GM23338 (cell line): ENCODE measurements at regions not wholly inside any gene's neighbourhood (a gene's known extent, or its start where the extent isn't known, plus 50 kb on each side); places are given as distances from the start of the nearest gene placed in this dataset.
A peak's percentile ranks its signal among the peaks of the same experiment; 100 is the strongest.

Source experiments
- ATAC-seq: fragments of 200-7000 bp; cut with Tn5 transposase; 3 replicates; pipeline ENCODE4 v1.9.1; 2020
- DNase-seq: peaks from one replicate; pipeline ENCODE4 v3.0.0-alpha.2; 2015; ENCODE audit warnings: low spot score
- H2AFZ ChIP-seq: fragments of 200-600 bp; sonication (generic); 2 replicates; pipeline ENCODE4 v1.8.0; 2016; ENCODE audit warnings: antibody characterized with exemption, mild to moderate bottlenecking, moderate library complexity
- H3F3A ChIP-seq: fragments of 200-600 bp; sonication (generic); replicated peaks from 2 replicates; pipeline ENCODE4 v1.8.0; 2017; ENCODE audit warnings: antibody characterized with exemption, mixed run types, low read depth
- H3K27ac ChIP-seq: fragments of 200-600 bp; sonication (generic); 2 replicates; pipeline ENCODE4 v1.6.1; 2016; ENCODE audit warnings: low read depth
- H3K27me3 ChIP-seq: fragments of 200-600 bp; sonication (generic); 2 replicates; pipeline ENCODE4 v1.8.0; 2016; ENCODE audit warnings: mild to moderate bottlenecking, mixed run types, moderate library complexity; ENCODE audit not compliant: insufficient read depth
- H3K36me3 ChIP-seq: fragments of 200-600 bp; sonication (generic); 2 replicates; pipeline ENCODE4 v1.8.0; 2016; ENCODE audit warnings: mild to moderate bottlenecking; ENCODE audit not compliant: insufficient read depth
- H3K4me1 ChIP-seq: fragments of 200-600 bp; sonication (generic); 2 replicates; pipeline ENCODE4 v1.8.0; 2016; ENCODE audit warnings: mild to moderate bottlenecking, moderate library complexity; ENCODE audit not compliant: insufficient read depth
- H3K4me2 ChIP-seq: fragments of 200-600 bp; sonication (generic); 2 replicates; pipeline ENCODE4 v1.7.1; 2017; ENCODE audit warnings: mixed run types
- H3K4me3 ChIP-seq: fragments of 200-600 bp; sonication (generic); 2 replicates; pipeline ENCODE4 v1.6.1; 2016; ENCODE audit warnings: mixed run types
- H3K79me2 ChIP-seq: fragments of 200-600 bp; sonication (generic); replicated peaks from 2 replicates; pipeline ENCODE4 v1.8.0; 2017; ENCODE audit warnings: mild to moderate bottlenecking; ENCODE audit not compliant: insufficient read depth
- H3K9me2 ChIP-seq: fragments of 200-600 bp; sonication (generic); 2 replicates; pipeline ENCODE4 v1.8.0; 2017; ENCODE audit not compliant: insufficient read depth
- H4K20me1 ChIP-seq: fragments of 200-600 bp; sonication (generic); replicated peaks from 2 replicates; pipeline ENCODE4 v1.8.0; 2017; ENCODE audit warnings: mild to moderate bottlenecking; ENCODE audit not compliant: insufficient read depth
- H3K27ac Mint-ChIP-seq: 2 replicates; pipeline ENCODE4 v1.8.0; 2020; ENCODE audit warnings: inconsistent platforms, mild to moderate bottlenecking, moderate library complexity, mixed read lengths
- H3K27me3 Mint-ChIP-seq: 3 replicates; pipeline ENCODE4 v1.8.0; 2022; ENCODE audit warnings: low read depth, mild to moderate bottlenecking, moderate library complexity, mixed read lengths, inconsistent platforms; ENCODE audit not compliant: insufficient read depth, poor library complexity
- H3K36me3 Mint-ChIP-seq: 3 replicates; pipeline ENCODE4 v1.8.0; 2021; ENCODE audit warnings: low read depth, mild to moderate bottlenecking, inconsistent platforms, moderate library complexity, mixed read lengths
- H3K4me1 Mint-ChIP-seq: 3 replicates; pipeline ENCODE4 v1.8.0; 2020; ENCODE audit warnings: mild to moderate bottlenecking, inconsistent platforms, mixed read lengths
- H3K4me3 Mint-ChIP-seq: 3 replicates; pipeline ENCODE4 v1.8.0; 2021; ENCODE audit warnings: moderate library complexity, mild to moderate bottlenecking, inconsistent platforms, mixed read lengths
- H3K9me3 Mint-ChIP-seq: 3 replicates; pipeline ENCODE4 v1.8.0; 2020; ENCODE audit warnings: moderate library complexity, mild to moderate bottlenecking, inconsistent platforms, mixed read lengths
- CREB1 ChIP-seq: fragments of 250-450 bp; sonication (Bioruptor Pico); IDR thresholded peaks from 2 replicates; pipeline ENCODE4 v1.5.0; 2020; ENCODE audit warnings: low read depth, mild to moderate bottlenecking, moderate library complexity
- CTCF ChIP-seq, 2 experiments: fragments of 200-600 bp in 1 of 2; sonication (generic) in 1 of 2; conservative IDR thresholded peaks; 2 replicates each; pipeline versions ENCODE4 v1.5.1 to v1.6.1; 2016 to 2017; ENCODE audit warnings: antibody characterized with exemption in 2 of 2, low read depth in 2 of 2, mild to moderate bottlenecking in 2 of 2, moderate library complexity in 1 of 2
- ETS1 ChIP-seq: IDR thresholded peaks from 2 replicates; pipeline ENCODE4 v1.6.1; 2016; ENCODE audit warnings: antibody characterized with exemption
- EZH2 ChIP-seq: fragments of 200-600 bp; sonication (generic); IDR thresholded peaks from one replicate; pipeline ENCODE4 v1.8.0; 2017; ENCODE audit warnings: antibody characterized with exemption, mild to moderate bottlenecking, low read depth; ENCODE audit not compliant: unreplicated experiment
- EZH2phosphoT487 ChIP-seq: fragments of 200-600 bp; sonication (generic); IDR thresholded peaks from one replicate; pipeline ENCODE4 v1.8.1; 2018; ENCODE audit warnings: antibody characterized with exemption; ENCODE audit not compliant: unreplicated experiment
- JUNB ChIP-seq: IDR thresholded peaks from one replicate; pipeline ENCODE4 v1.6.1; 2016; ENCODE audit warnings: antibody characterized with exemption; ENCODE audit not compliant: unreplicated experiment
- NANOG ChIP-seq: IDR thresholded peaks from 2 replicates; pipeline ENCODE4 v1.6.1; 2016; ENCODE audit warnings: antibody characterized with exemption, borderline replicate concordance
- POLR2AphosphoS5 ChIP-seq: IDR thresholded peaks from 2 replicates; pipeline ENCODE4 v1.6.1; 2016; ENCODE audit warnings: antibody characterized with exemption, low read depth
- STAT1 ChIP-seq: IDR thresholded peaks from one replicate; pipeline ENCODE4 v1.6.1; 2016; ENCODE audit warnings: antibody characterized with exemption; ENCODE audit not compliant: unreplicated experiment
- ZNF114 ChIP-seq: fragments of 250-450 bp; sonication (Bioruptor Pico); IDR thresholded peaks from 2 replicates; pipeline ENCODE4 v1.5.0; 2020; ENCODE audit warnings: mild to moderate bottlenecking, moderate library complexity
- ZNF331 ChIP-seq: fragments of 250-450 bp; sonication (Bioruptor Pico); IDR thresholded peaks from 2 replicates; pipeline ENCODE4 v1.5.0; 2020; ENCODE audit warnings: low read depth, mild to moderate bottlenecking, moderate library complexity
- ZNF462 ChIP-seq: fragments of 250-450 bp; sonication (Bioruptor Pico); IDR thresholded peaks from 2 replicates; pipeline ENCODE4 v1.5.0; 2020; ENCODE audit warnings: mild to moderate bottlenecking, moderate library complexity
- TF ChIP-seq, protein P1 (sequence below): IDR thresholded peaks from one replicate; pipeline ENCODE4 v1.6.1; 2018; ENCODE audit warnings: antibody characterized with exemption; ENCODE audit not compliant: unreplicated experiment

DNA sequence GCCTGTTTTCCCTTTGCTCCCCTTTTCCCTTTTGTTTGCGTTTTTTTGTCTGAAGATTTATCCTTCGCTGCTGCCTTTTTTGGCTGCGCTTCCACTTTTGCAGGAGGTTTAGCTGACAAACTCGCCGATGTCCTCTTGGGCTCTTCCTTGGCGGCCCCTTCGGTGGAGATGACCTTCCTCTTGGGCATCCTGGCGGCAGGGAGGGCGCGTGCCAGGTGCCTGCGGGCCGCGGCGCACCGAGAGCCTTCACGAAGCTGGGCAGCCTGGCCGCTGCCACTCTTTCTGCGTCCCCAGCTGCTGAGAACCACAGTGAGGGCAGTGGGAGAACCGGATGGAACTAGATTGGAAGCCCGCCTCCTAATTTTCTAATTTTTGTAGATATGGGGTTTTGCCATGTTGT is 197.1 kb upstream of the C2CD4B start:
- Mint-ChIP-seq H3K4me3 (no peak overlapping the region), H3K4me1 (no peaks in the 10 kb centered on the region), H3K9me3 (no peaks in the 10 kb centered on the region), H3K27me3 (peaks cover 3% of the 10 kb centered on the region), H3K36me3 (no peaks in the 10 kb centered on the region), H3K27ac (no peak overlapping the region)
- no peak overlapping the region for H3K27ac ChIP-seq
- H3K4me3 ChIP-seq: no peak overlapping the region
- no peak overlapping the region for H3K4me2 ChIP-seq
- ATAC-seq (no peak), DNase-seq (no peak)
- no peak for TF ChIP-seq ZNF114 (CRISPR knock-in tag)
- TF ChIP-seq JUNB: no peak
- TF ChIP-seq CREB1 (CRISPR knock-in tag): no peak
- TF ChIP-seq, protein P1, sequence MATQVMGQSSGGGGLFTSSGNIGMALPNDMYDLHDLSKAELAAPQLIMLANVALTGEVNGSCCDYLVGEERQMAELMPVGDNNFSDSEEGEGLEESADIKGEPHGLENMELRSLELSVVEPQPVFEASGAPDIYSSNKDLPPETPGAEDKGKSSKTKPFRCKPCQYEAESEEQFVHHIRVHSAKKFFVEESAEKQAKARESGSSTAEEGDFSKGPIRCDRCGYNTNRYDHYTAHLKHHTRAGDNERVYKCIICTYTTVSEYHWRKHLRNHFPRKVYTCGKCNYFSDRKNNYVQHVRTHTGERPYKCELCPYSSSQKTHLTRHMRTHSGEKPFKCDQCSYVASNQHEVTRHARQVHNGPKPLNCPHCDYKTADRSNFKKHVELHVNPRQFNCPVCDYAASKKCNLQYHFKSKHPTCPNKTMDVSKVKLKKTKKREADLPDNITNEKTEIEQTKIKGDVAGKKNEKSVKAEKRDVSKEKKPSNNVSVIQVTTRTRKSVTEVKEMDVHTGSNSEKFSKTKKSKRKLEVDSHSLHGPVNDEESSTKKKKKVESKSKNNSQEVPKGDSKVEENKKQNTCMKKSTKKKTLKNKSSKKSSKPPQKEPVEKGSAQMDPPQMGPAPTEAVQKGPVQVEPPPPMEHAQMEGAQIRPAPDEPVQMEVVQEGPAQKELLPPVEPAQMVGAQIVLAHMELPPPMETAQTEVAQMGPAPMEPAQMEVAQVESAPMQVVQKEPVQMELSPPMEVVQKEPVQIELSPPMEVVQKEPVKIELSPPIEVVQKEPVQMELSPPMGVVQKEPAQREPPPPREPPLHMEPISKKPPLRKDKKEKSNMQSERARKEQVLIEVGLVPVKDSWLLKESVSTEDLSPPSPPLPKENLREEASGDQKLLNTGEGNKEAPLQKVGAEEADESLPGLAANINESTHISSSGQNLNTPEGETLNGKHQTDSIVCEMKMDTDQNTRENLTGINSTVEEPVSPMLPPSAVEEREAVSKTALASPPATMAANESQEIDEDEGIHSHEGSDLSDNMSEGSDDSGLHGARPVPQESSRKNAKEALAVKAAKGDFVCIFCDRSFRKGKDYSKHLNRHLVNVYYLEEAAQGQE: no peak
- TF ChIP-seq CTCF (conservative IDR thresholded peaks at IDR 0.05; ENCODE audit: low read depth in 2 of 2): no peak
- no peak for TF ChIP-seq EZH2phosphoT487
- TF ChIP-seq ZNF462 (CRISPR knock-in tag): no peak
- TF ChIP-seq STAT1: no peak
- no peak for TF ChIP-seq ZNF331 (CRISPR knock-in tag)
- TF ChIP-seq ETS1: no peak
- no peak for TF ChIP-seq POLR2AphosphoS5
- no peak for TF ChIP-seq NANOG
- TF ChIP-seq EZH2: no peak
- no peaks in the 10 kb centered on the region for H3F3A ChIP-seq
- 0 out of 2 replicates have a peak overlapping the region, but pooled peaks have one; percentile 69 for H2AFZ ChIP-seq
- H3K79me2 ChIP-seq: no peaks in the 10 kb centered on the region
- no peaks in the 10 kb centered on the region for H3K36me3 ChIP-seq
- no peaks in the 10 kb centered on the region for H4K20me1 ChIP-seq
- H3K9me2 ChIP-seq: no peaks in the 10 kb centered on the region
- H3K4me1 ChIP-seq: no peaks in the 10 kb centered on the region
- no peaks in the 10 kb centered on the region for H3K27me3 ChIP-seq
